ENCODE measurements at regions not wholly inside any gene's neighbourhood (a gene's known extent, or its start where the extent isn't known, plus 50 kb on each side); places are given as distances from the start of the nearest gene placed in this dataset.

- TF ChIP-seq EZH2phosphoT487 (IDR thresholded peaks at IDR 0.05; ENCODE audit: insufficient read depth, low read depth) (no peak), EZH2 (IDR thresholded peaks at IDR 0.05; ENCODE audit: insufficient read depth, poor library complexity, severe bottlenecking) (no peak)
These were observed 447.3 kb downstream of the C4orf33 start for GRCh38 chr4:129543299-129543698.

Measured in GM23248 (cell line).